Myocyte (in vitro differentiated cells): ENCODE measurements at regions not wholly inside any gene's neighbourhood (a gene's known extent, or its start where the extent isn't known, plus 50 kb on each side); places are given as distances from the start of the nearest gene placed in this dataset.

Experiments
- DNase-seq: peaks from one replicate; pipeline ENCODE4 v3.0.0-alpha.2; 2012; ENCODE audit warnings: low read depth

GRCh38 chr21:28663754-28664153, 328.9 kb downstream of the LTN1 start:
- DNase-seq = no peak

- DNase-seq = peak; percentile 6
Measured at GRCh38 chr21:28663111-28663693, 329.5 kb downstream of the LTN1 start.

GRCh38 chr21:28657566-28657965, 335.1 kb downstream of the LTN1 start:
- DNase-seq = no peak

GRCh38 chr21:28655471-28655870, 337.2 kb downstream of the LTN1 start:
- DNase-seq = no peak

- DNase-seq = no peak
Measured at GRCh38 chr21:28654406-28654805, 338.3 kb downstream of the LTN1 start.

GRCh38 chr21:28644762-28645161, 347.9 kb downstream of the LTN1 start:
- DNase-seq = no peak

- no peak for DNase-seq
Measured at GRCh38 chr21:28642891-28643290, 349.8 kb downstream of the LTN1 start.

- no peak for DNase-seq
Measured at GRCh38 chr21:28641731-28642130, 350.9 kb downstream of the LTN1 start.

GRCh38 chr21:28640326-28640725, 352.4 kb downstream of the LTN1 start:
- DNase-seq = no peak

GRCh38 chr21:28639737-28640136, 352.9 kb downstream of the LTN1 start:
- DNase-seq = no peak

- peak; percentile 37 for DNase-seq
Measured at GRCh38 chr21:28636752-28637691, 355.7 kb downstream of the LTN1 start.

GRCh38 chr21:28635541-28635940, 357.1 kb downstream of the LTN1 start:
- no peak for DNase-seq

GRCh38 chr21:28633839-28634555, 358.7 kb downstream of the LTN1 start:
- DNase-seq = peak; percentile 22

- peak; percentile 42 for DNase-seq
Measured at GRCh38 chr21:28632755-28633408, 359.8 kb downstream of the LTN1 start.

GRCh38 chr21:28627691-28628090, 365.0 kb downstream of the LTN1 start:
- DNase-seq = no peak

GRCh38 chr21:28627261-28627660, 365.4 kb downstream of the LTN1 start:
- no peak for DNase-seq

GRCh38 chr21:28624626-28625025, 368.1 kb downstream of the LTN1 start:
- no peak for DNase-seq

- no peak for DNase-seq
Measured at GRCh38 chr21:28617300-28617699, 375.4 kb downstream of the LTN1 start.

- peak; percentile 36 for DNase-seq
Measured at GRCh38 chr21:28615276-28615675, 377.4 kb downstream of the LTN1 start.

GRCh38 chr21:28614791-28615190, 377.9 kb downstream of the LTN1 start:
- DNase-seq = no peak

- DNase-seq = peak; percentile 39
Measured at GRCh38 chr21:28608646-28609045, 384.0 kb downstream of the LTN1 start.

GRCh38 chr21:28607545-28607944, 385.1 kb downstream of the LTN1 start:
- DNase-seq = no peak
